H9 (cell line): ENCODE measurements at regions not wholly inside any gene's neighbourhood (a gene's known extent, or its start where the extent isn't known, plus 50 kb on each side); places are given as distances from the start of the nearest gene placed in this dataset.
A peak's percentile ranks its signal among the peaks of the same experiment; 100 is the strongest.

Experiments
- DNase-seq: peaks from one replicate; pipeline ENCODE4 v3.0.0-alpha.2; 2017
- H2AFZ ChIP-seq: one replicate; pipeline ENCODE4 v1.6.1; 2013; ENCODE audit warnings: mild to moderate bottlenecking, low read length, control low read depth, moderate library complexity
- H2AK5ac ChIP-seq: 2 replicates; pipeline ENCODE4 v1.6.1; 2013; ENCODE audit warnings: low read length, control low read depth, mixed read lengths; ENCODE audit not compliant: insufficient read length
- H2BK120ac ChIP-seq: one replicate; pipeline ENCODE4 v1.6.1; 2013; ENCODE audit warnings: low read depth, mild to moderate bottlenecking, low read length, control low read depth, inconsistent platforms; ENCODE audit not compliant: poor library complexity, severe bottlenecking
- H2BK12ac ChIP-seq: 2 replicates; pipeline ENCODE4 v1.6.1; 2013; ENCODE audit warnings: low read length, control low read depth, mixed read lengths, low read depth; ENCODE audit not compliant: insufficient read length
- H2BK15ac ChIP-seq: 2 replicates; pipeline ENCODE4 v1.6.1; 2013; ENCODE audit warnings: low read depth, low read length, control low read depth
- H2BK20ac ChIP-seq: one replicate; pipeline ENCODE4 v1.6.1; 2013; ENCODE audit warnings: low read depth, mild to moderate bottlenecking, low read length, control low read depth, inconsistent platforms; ENCODE audit not compliant: poor library complexity, severe bottlenecking
- H2BK5ac ChIP-seq: 2 replicates; pipeline ENCODE4 v1.6.1; 2013; ENCODE audit warnings: low read length, control low read depth, mixed read lengths; ENCODE audit not compliant: insufficient read length
- H3K14ac ChIP-seq: 2 replicates; pipeline ENCODE4 v1.6.1; 2013; ENCODE audit warnings: low read length, control low read depth; ENCODE audit not compliant: insufficient read depth
- H3K18ac ChIP-seq: 2 replicates; pipeline ENCODE4 v1.6.1; 2013; ENCODE audit warnings: low read depth, mild to moderate bottlenecking, mixed read lengths, low read length, control low read depth; ENCODE audit not compliant: insufficient read length
- H3K23ac ChIP-seq: 2 replicates; pipeline ENCODE4 v1.6.1; 2013; ENCODE audit warnings: low read length, control low read depth, mixed read lengths, low read depth; ENCODE audit not compliant: insufficient read length
- H3K23me2 ChIP-seq: 2 replicates; pipeline ENCODE4 v1.6.1; 2013; ENCODE audit warnings: low read depth, mild to moderate bottlenecking, mixed read lengths, low read length, control low read depth; ENCODE audit not compliant: insufficient read length, poor library complexity, severe bottlenecking
- H3K27ac ChIP-seq: 2 replicates; pipeline ENCODE4 v1.5.1; 2013; ENCODE audit warnings: low read length, control low read depth, mixed read lengths, low read depth; ENCODE audit not compliant: insufficient read length
- H3K27me3 ChIP-seq: 2 replicates; pipeline ENCODE4 v1.6.1; 2013; ENCODE audit warnings: low read length, control low read depth, inconsistent platforms; ENCODE audit not compliant: insufficient read depth
- H3K4ac ChIP-seq: 2 replicates; pipeline ENCODE4 v1.6.1; 2013; ENCODE audit warnings: low read depth, mild to moderate bottlenecking, control low read depth, inconsistent platforms, low read length, moderate library complexity
- H3K4me1 ChIP-seq: 2 replicates; pipeline ENCODE4 v1.6.1; 2013; ENCODE audit warnings: low read length, control low read depth, inconsistent platforms; ENCODE audit not compliant: insufficient read depth
- H3K4me2 ChIP-seq: 2 replicates; pipeline ENCODE4 v1.6.1; 2013; ENCODE audit warnings: low read length, control low read depth, mixed read lengths; ENCODE audit not compliant: insufficient read length, insufficient read depth
- H3K56ac ChIP-seq: 2 replicates; pipeline ENCODE4 v1.6.1; 2013; ENCODE audit warnings: low read depth, mild to moderate bottlenecking, mixed read lengths, low read length, control low read depth; ENCODE audit not compliant: insufficient read length
- H3K79me1 ChIP-seq: 2 replicates; pipeline ENCODE4 v1.6.1; 2013; ENCODE audit warnings: low read depth, mild to moderate bottlenecking, moderate library complexity, low read length, control low read depth, inconsistent platforms; ENCODE audit not compliant: insufficient read depth, poor library complexity, severe bottlenecking
- H3K79me2 ChIP-seq: 2 replicates; pipeline ENCODE4 v1.6.1; 2013; ENCODE audit warnings: low read length, control low read depth, inconsistent platforms; ENCODE audit not compliant: insufficient read depth
- H3K9ac ChIP-seq: 2 replicates; pipeline ENCODE4 v1.6.1; 2013; ENCODE audit warnings: low read length, control low read depth, mixed read lengths; ENCODE audit not compliant: insufficient read length; ENCODE audit errors: extremely low read depth
- H3K9me3 ChIP-seq: one replicate; pipeline ENCODE4 v1.6.1; 2013; ENCODE audit warnings: low read depth, low read length, inconsistent platforms; ENCODE audit not compliant: control insufficient read depth
- H3T11ph ChIP-seq: one replicate; pipeline ENCODE4 v1.6.1; 2013; ENCODE audit warnings: mild to moderate bottlenecking, low read length, control low read depth, inconsistent platforms
- H4K20me1 ChIP-seq: one replicate; pipeline ENCODE4 v1.6.1; 2013; ENCODE audit not compliant: control insufficient read depth, insufficient read length, insufficient read depth
- H4K5ac ChIP-seq: 2 replicates; pipeline ENCODE4 v1.6.1; 2013; ENCODE audit warnings: low read depth, mild to moderate bottlenecking, mixed read lengths, low read length, control low read depth; ENCODE audit not compliant: insufficient read length
- H4K8ac ChIP-seq: replicated peaks from 2 replicates; pipeline ENCODE4 v1.6.1; 2013; ENCODE audit warnings: low read length, control low read depth, mixed read lengths, low read depth; ENCODE audit not compliant: insufficient read length
- H4K91ac ChIP-seq: 2 replicates; pipeline ENCODE4 v1.6.1; 2013; ENCODE audit warnings: low read depth, mild to moderate bottlenecking, moderate library complexity, mixed read lengths, low read length, control low read depth; ENCODE audit not compliant: insufficient read length
- H3K27ac Mint-ChIP-seq, 3 experiments: 2 replicates in 2 of 3; 3 replicates in 1 of 3; pipeline ENCODE4 v1.8.0; 2020 to 2021; ENCODE audit warnings: mixed read lengths in 3 of 3, mild to moderate bottlenecking in 1 of 3, moderate library complexity in 1 of 3
- H3K27me3 Mint-ChIP-seq: 2 replicates; pipeline ENCODE4 v1.8.0; 2021; ENCODE audit warnings: low read depth, mild to moderate bottlenecking, moderate library complexity, mixed read lengths
- H3K36me3 Mint-ChIP-seq, 3 experiments: 2 replicates in 2 of 3; 3 replicates in 1 of 3; pipeline ENCODE4 v1.8.0; 2020 to 2021; ENCODE audit warnings: low read depth in 3 of 3, mixed read lengths in 3 of 3; ENCODE audit not compliant: insufficient read depth in 1 of 3
- H3K4me1 Mint-ChIP-seq, 2 experiments: 2 replicates each; pipeline ENCODE4 v1.8.0; 2020; ENCODE audit warnings: mixed read lengths in 2 of 2
- H3K4me3 Mint-ChIP-seq, 2 experiments: 2 replicates in 1 of 2; 3 replicates in 1 of 2; pipeline ENCODE4 v1.8.0; 2020 to 2021; ENCODE audit warnings: mild to moderate bottlenecking in 2 of 2, mixed read lengths in 2 of 2, moderate library complexity in 1 of 2
- H3K9me3 Mint-ChIP-seq, 2 experiments: 2 replicates in 1 of 2; 3 replicates in 1 of 2; pipeline ENCODE4 v1.8.0; 2020; ENCODE audit warnings: mild to moderate bottlenecking in 2 of 2, mixed read lengths in 2 of 2, moderate library complexity in 1 of 2
- CTCF ChIP-seq: fragments of 200-600 bp; sonication (generic); conservative IDR thresholded peaks from 3 replicates; pipeline ENCODE4 v1.8.0; 2021; ENCODE audit warnings: antibody characterized with exemption, mild to moderate bottlenecking
- WGBS: extraction: QIAGEN DNeasy Blood & Tissue Kit; methylation state at CpG from one replicate; pipeline ENCODE4 v1.1.7; 2013; ENCODE audit warnings: missing lambda C conversion rate, low lambda C conversion rate, mixed read lengths; ENCODE audit not compliant: insufficient read length; ENCODE audit errors: extremely low coverage; 5-methylcytosine and 5-hydroxymethylcytosine counted together

- no peak overlapping the region for H2BK120ac ChIP-seq
- no peaks in the 10 kb centered on the region for H4K20me1 ChIP-seq
- no peak for TF ChIP-seq CTCF
- no peak overlapping the region for H2BK12ac ChIP-seq
- H3K27me3 Mint-ChIP-seq, result no peaks in the 10 kb centered on the region; the same call in none of the 2 replicates
- H3K79me2 ChIP-seq, result no peaks in the 10 kb centered on the region
- no peak overlapping the region for H3T11ph ChIP-seq
- H3K4me1 Mint-ChIP-seq, result 0 out of 4 replicates have a peak, but pooled peaks cover 0 to 4% of the 10 kb centered on the region in 2 experiments
- no CpG with 5 or more reads among the region's 11 CpGs for WGBS
- no peak overlapping the region for H4K91ac ChIP-seq
- no peaks in the 10 kb centered on the region for H3K36me3 Mint-ChIP-seq
- no peaks in the 10 kb centered on the region for H3K4me1 ChIP-seq
- no peak overlapping the region for H2BK5ac ChIP-seq
- no peak overlapping the region for H2BK20ac ChIP-seq
- peak overlapping the region in 1 of 3 experiments; percentile 9; a peak in 1 of 7 replicates for H3K27ac Mint-ChIP-seq
- no peaks in the 10 kb centered on the region for H3K79me1 ChIP-seq
- no peak overlapping the region for H3K14ac ChIP-seq
- H2BK15ac ChIP-seq, result no peak overlapping the region
- H3K9ac ChIP-seq, result no peak overlapping the region
- H3K4me2 ChIP-seq, result no peak overlapping the region
- H2AFZ ChIP-seq, result no peak overlapping the region
- DNase-seq, result no peak
- no peak overlapping the region for H3K4me3 Mint-ChIP-seq
- no peaks in the 10 kb centered on the region for H3K9me3 ChIP-seq
- H3K23me2 ChIP-seq, result no peaks in the 10 kb centered on the region
- H3K9me3 Mint-ChIP-seq, result no peaks in the 10 kb centered on the region
- H3K27ac ChIP-seq, result no peak overlapping the region
- no peak overlapping the region for H3K56ac ChIP-seq
- H4K5ac ChIP-seq, result no peak overlapping the region
- H3K4ac ChIP-seq, result no peak overlapping the region
- H3K23ac ChIP-seq, result no peak overlapping the region
- no peak overlapping the region for H4K8ac ChIP-seq
- H2AK5ac ChIP-seq, result no peak overlapping the region
- no peak overlapping the region for H3K18ac ChIP-seq
- no peaks in the 10 kb centered on the region for H3K27me3 ChIP-seq
Measured at GRCh38 chr18:76251691-76252090, 243.4 kb downstream of the ZNF516 start.
